ENCODE measurements at regions not wholly inside any gene's neighbourhood (a gene's known extent, or its start where the extent isn't known, plus 50 kb on each side); places are given as distances from the start of the nearest gene placed in this dataset.

DNA sequence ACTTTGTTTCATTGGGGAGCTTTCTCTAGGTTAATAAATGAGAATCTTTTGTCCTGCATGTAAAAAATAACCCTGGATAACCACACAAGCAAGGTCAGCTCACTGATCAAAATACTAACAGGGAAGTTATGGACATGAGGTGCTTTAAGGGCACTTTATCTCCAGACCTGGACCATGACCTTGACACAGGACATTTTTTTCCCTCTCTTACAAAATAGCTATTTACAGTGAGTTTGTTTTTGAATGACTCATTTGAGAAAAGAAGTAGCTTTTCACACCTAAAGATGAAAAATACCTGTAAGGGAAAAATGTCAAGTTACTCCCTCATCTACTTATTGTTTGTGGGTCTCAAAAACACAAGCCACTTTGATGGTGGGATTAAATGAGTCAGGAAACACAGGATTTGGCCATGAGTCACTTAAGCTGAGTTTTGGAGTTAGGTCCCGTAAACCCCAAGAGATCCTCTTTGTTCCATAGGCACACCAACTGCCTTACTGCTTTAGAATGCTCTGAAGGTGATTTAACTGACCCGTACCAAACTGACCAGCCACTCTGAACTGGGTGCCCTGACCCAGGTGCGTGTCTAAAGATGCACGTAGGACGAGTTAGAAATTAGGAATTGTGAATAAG, 479.3 kb upstream of the NXPH2 start:
- DNase-seq: no peak

DNA sequence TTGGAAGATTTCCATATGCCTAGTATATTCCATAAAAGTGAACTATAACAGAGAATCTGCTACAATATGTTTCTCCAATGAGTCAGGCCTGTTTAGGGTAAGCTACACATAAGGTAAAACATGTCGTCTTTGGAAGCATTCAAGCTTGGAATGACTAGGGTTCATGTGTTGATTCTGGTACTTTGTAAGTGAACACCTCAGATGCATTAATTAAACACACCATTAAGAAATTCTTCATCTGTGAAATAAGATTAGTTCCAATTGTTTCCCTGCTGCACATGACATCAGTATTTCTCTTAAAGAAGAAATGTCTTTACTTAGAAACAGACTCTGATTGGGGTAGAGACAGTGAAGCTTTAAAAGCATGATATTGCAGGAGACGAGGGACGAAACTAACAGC, 461.1 kb upstream of the NXPH2 start:
- DNase-seq: no peak

DNA sequence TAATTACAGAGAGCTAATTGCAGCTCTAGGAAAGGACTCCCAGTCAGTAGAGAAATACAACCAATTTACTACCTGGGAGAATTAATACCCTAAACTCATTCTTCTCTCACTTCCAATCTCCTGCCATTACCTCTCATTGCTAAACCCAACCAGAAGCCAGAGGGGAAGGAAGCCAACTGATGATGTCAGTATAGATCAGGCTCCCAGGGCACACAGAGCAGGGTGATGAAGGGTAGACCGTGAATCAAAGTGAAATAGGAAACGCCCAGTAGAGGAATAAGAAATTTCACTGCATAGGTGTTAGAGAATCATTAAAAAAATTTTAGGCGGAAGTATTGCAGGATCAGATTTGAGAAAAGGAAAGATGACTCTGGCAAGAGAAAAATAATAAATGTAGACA, 456.8 kb upstream of the NXPH2 start:
- no peak for DNase-seq

DNA sequence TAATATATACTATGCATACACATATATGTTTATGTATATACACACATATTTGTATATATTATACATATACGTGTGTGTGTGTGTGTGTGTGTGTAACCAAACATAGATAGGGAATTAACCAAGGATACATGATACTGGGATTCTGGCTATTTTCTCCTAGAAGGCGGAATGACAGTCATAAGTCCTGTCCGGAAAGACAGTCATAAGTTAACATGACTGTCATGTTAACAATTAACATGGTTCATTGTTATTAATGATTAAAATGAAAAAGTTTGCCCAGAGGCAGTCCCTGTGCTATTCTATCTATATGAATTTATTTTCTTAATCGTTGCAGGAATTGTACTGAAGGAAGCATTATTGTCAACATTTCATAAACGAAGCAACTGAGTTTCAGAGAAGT, 450.7 kb upstream of the NXPH2 start:
- DNase-seq: no peak

DNA sequence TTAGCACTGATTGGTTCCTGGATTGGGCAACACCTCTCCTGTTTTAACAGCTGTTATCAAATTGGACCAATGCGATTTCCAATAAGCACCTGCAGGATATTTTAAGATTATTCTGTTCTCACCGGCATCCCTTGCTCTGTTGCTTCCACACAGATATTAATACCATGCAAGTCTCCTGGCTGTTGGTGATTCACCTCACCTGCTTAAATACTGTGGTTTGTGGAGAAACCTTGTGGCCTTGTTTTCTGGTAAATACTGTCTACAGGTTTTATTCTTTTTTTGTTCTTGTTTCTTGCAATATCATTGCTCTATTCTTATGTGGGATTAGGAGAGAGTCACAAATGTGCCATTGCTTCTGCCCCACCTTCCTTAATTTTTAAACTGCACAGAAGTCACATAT, 448.1 kb upstream of the NXPH2 start:
- no peak for DNase-seq

DNA sequence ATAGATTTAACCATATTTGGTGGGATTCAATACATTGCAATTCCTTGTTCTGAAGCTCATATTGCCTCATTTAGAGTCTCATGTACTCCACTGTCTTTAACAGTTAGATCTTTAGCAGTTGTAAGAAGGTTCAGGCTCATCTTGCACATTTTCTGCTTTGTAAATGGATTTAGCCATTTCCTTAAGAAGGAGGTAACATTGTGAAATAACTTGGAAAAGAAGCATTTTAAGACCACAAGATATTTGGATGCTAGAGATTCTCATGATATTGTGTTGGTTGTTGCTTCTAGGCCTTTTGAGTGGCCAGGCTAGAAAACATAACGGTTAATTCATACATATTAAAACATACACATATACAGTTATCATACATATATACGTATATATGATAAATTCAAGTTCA, 445.8 kb upstream of the NXPH2 start:
- DNase-seq: no peak

DNA sequence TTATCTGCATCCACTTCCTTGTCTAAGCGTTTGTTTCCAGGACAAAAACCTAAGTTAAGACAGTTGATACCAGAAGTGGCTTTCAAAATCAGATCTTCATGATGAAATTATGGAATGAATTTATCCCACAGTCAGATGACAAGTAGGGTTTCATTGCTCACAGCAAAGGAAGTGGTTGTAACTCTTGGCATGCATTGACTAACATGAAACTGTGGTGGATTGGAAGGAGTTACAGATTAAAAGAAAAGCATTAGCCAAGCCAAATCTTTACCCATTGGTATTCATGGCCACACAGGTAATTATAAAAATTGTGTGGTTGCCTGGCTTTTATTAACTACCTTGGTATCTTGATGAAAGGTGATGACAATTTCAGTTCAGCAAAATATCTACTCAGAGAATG, 438.0 kb upstream of the NXPH2 start:
- no peak for DNase-seq

DNA sequence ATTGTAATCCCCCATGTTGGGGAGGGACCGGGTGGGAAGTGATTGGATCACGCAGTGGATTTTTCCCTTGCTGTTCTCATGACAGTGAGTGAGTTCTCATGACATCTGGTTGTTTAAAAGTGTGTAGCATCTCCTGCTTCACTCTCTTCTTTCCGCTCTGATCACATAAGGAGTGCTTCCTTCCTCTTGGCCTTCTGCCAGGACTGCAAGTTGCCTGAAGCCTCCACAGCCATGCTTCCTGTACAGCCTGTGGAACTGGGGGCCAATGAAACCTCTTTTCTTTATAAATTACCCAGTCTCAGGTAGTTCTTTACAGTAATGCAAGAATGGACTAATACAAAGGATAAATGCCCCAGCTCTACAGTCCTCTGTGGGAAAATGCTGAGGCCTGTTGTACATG, 437.5 kb upstream of the NXPH2 start:
- DNase-seq: no peak

DNA sequence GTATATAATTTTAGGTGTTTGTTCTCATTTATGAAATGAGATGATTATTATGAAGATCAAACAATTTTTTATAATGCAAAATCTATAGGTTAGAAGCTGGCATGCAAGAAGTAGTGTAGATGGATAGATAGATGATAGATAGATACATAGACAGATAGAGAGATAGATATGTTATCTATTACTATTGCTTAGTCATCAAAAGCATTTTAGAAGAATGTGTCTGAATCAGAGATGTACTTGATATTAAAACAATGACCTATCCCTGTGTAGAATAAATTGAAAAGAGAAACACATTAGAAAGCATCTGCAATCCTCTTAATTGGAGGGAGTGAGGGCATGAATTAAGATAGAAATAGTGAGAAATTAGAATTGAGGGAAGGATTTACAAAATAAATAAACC, 436.2 kb upstream of the NXPH2 start:
- no peak for DNase-seq

DNA sequence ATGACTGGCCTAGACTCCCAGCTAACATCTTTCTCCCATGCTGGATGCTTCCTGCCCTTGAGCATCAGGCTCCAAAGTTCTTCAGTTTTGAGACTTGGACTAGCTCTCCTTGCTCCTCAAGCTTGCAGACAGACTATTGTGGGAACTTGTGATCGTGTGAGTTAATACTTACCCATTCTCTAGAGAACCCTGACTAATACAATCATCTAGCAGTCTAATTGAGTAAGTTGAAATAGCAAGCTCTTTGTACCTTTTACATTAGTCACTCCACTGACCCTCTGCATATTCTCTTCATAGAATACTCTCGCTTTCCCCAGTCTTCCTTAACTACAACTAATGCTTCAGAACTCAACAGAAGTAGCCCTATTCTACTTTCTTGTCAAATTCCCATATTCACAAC, 434.6 kb upstream of the NXPH2 start:
- no peak for DNase-seq

DNA sequence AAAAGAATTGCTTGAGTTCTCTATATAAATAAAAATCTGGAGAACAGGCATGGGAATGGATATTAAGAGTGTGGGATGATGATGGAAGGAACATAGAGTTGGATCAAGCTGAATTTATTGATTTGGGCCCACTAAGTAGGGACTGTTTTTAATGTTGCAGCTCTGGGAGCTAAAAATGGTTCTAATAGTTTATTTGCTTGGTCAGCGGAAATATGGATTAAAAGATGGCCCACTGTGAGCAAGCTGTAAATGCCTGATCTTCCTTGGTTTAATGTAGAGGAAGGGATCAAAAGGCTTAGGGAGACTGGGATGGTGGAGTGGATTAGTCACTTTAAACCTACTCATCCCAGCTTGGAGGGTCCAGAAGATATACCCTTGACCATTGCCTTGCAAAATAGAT, 429.4 kb upstream of the NXPH2 start:
- DNase-seq: no peak

DNA sequence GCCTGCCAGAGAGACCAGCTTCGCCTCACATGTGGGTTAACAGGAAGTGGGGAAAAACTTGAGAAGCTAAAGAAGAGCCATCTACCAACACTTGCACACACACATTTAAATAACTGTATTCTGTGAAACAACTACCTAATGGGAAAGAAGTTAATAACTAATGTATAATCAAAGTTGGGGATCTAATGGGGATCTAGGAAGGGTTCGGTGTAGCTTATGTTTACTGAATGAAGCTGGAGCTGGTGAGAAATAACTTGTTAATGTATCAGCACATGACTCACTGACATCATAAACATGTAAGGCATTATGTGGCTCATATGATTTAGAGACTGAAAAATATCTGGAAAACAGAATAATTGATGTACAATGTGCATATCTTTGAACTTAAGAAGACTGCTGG, 421.3 kb upstream of the NXPH2 start:
- no peak for DNase-seq

DNA sequence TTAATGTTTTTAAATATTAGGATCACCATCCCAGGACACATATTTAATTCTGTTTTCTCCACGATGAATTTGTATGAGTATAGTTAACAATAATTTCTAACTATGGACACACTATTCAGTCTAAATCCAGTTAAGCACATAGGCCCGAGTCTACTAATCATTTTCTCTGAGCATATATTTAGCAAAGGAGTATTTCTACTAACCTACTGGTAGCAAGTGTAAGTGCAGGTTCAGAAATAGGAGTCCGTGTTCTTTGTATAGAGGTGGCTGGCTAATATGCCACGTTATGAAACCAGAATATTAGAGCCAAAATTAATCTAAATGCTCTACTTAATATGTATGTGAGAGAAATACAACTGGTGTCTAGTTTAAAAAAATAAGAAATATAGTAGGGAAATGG, 416.6 kb upstream of the NXPH2 start:
- DNase-seq: no peak

DNA sequence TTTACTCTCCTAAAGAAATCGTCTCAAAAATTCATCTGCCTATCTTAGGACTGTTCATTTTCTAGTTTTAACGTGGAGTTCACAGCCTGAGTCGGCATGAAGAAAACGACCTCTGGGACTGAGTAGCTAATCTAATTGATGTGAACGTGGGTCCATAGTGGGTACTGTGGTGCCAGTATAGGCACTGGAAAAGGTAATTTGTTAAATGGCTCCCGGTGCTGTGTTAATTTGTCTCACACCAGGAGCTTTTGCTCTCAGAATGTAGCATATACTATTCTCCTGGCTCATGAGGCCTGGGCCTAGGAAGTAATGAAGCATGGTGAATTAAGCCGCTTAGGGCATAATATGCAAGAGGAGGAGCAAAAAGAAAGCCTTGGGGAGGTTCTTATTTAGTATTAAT, 414.4 kb upstream of the NXPH2 start:
- no peak for DNase-seq

DNA sequence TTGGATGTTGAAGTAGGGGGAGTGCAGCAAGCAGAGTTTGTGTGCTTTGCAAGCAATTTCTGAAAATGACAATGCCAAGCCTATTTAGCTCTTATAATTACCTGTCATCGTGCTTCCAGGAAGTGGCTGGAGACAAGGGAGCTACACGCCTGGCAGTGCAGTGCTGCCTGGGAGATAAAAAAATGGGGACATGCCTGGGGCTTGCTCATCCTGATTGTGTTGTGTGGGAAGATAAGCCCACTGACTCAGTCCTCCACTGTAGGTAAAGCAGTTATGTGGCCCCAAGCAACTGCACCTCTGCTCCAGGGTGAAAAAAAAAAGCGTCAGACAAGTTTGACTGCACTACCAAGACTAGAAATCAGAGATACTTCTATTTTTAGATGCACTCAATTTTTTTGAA, 396.9 kb upstream of the NXPH2 start:
- DNase-seq: no peak

DNA sequence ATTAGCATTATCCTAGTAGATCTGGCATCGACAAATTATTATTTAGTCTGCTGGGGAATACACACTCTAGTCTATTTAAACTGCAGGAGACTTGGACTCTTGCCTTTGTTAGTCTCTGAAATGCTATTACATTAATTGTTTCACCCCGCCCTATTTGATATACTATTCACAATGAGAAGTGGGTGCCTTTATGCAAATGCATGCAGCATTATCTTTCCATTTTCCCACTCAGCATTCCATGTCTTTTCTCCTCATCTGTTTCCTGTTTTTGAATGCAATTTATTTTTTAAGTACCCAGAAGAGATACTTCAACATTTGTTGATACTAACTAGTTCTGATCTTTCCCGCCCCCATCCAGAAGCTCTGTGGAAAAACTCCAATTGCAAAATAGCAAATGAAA, 395.3 kb upstream of the NXPH2 start:
- no peak for DNase-seq

DNA sequence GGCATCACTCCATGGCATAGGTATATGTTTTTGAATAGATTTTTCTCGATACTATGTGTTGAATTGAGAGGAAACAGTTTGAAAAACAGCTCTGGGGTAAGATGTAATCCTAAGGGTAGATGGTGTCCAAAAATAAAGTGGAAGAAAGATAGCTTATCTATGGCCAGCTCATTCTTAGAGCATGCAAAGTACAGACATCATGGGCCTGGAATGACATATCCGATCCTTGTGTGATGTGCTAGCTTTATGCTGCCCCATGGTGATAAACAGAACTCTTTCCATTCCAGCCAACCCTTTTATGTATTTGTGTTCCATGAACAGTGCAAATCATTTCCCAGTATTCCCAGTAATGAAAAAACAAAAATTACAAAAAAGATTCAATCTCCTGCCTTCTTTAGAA, 390.2 kb upstream of the NXPH2 start:
- DNase-seq: no peak

DNA sequence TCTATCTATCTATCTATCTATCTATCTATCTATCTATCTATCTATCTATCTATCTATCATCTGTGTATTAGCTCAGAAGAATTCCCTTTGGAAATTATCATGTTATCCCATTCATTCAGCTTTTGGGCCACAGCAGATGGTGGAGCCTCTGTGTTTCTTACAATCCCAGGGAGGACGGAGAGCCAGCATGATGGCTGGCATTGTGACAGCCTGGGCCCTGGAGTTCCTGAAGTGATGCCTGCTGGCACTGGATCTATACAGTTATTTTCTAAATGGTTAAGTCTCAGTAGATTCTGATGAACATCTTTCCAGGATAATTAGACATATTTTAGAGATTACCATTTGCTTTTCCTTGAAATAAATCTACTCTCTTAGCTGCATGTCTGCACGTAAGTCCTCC, 385.4 kb upstream of the NXPH2 start:
- DNase-seq: no peak

DNA sequence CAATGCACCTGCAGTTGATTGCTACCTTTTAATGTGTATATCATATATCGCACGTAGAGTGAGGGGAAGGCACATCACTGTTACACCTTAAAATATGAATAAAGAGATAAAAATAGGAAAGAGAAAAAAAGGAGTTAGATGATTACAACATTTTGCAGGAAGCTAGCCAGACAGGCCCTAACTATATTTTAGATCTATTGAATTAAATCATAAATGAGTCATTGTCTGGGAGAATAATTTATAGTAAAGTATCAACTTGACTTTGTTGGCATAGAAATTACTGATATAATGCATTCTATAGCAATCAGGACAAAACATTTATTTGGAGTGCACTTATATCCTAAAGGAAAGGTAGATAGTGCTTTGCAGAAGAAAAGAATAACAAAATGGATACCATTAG, 384.9 kb upstream of the NXPH2 start:
- DNase-seq: no peak

DNA sequence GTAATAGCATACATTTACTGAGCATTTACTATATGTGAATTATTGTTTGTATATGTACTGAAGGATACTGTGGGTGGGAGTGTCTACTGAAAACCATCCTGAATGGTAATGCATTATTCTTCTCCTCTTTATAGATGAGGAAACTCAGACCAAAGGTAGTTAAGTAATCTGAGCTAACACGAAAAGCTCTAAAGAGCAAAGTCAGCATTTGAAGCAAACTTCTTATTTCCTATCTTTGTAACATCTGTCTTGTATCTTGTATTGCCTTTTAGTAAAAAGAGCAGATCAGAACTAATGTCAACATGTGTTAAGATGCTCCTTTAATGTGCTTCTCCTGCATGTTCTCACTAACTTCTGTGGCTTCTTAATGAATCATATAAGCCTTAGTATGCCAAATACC, 382.8 kb upstream of the NXPH2 start:
- no peak for DNase-seq

DNA sequence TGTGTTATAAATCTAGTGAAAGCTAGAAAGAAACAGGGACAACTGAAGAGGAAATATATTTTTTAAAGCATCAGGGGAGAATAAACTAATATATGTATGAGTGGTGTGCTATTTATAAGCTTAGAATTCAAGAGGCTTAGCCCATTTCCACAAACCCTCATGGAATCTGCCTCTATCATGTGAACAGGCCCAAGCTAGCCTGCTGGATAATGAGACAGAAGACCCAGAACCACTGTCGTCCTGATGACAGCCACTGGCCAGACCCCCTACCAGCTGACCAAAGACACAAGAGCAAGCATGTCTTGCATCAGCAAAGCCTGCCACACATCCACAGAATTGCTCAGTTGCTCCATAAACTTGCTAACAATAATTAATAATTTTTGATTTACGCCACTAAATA, 382.3 kb upstream of the NXPH2 start:
- no peak for DNase-seq

DNA sequence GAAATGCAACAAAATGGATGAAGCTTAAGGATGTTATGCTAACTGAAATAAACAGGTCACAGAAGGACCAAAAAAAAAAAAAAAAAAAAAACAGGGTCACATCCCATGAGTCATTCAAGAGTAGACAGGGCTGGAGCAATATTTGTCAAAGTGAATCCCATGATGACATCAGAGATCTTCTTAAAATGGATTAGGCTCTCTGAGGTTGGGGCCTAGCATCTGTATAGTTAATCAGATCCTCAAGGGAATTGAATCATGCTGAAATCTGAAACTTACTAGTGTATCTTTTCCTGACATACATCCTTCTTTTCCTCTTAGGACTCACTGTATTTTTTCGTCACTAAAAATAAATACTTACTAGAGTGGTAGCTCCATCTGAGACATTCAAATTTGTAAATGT, 380.6 kb upstream of the NXPH2 start:
- DNase-seq: no peak

DNA sequence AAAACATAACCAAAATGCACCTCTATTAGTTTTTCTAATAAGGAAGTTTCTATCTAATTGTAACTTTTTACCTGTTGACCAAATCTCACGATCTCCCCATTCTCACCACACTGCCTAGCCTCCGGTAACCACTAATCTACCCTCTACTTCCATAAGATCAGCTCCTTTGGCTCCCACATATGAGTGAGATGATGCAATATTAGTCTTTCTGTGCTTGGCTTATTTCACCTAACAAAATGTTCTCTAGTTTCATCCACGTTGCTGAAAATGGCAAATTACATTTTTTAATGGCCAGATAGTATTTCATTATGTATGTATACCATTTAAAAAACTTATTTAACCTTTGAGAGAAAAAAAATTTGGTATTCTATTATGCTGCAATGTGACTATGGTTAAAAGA, 379.0 kb upstream of the NXPH2 start:
- DNase-seq: no peak

DNA sequence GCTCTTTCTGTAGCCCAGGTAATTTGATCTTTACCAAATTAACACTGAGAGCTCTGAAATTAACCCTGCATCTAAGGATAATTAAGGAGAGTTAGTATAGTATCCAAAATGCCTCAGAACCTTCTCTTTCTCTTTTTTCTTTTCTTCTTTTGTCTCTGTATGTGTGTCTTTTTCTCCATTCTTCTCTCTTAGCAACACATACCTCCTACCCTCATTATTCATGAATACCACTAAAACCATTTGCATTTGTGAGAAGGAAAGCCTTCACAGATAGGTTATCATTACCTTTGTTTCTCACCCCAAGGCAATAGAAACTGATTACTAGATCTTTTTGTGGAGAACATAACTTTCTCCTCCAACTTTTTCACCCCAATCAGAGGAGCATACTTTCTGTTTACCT, 376.5 kb upstream of the NXPH2 start:
- DNase-seq: no peak

DNA sequence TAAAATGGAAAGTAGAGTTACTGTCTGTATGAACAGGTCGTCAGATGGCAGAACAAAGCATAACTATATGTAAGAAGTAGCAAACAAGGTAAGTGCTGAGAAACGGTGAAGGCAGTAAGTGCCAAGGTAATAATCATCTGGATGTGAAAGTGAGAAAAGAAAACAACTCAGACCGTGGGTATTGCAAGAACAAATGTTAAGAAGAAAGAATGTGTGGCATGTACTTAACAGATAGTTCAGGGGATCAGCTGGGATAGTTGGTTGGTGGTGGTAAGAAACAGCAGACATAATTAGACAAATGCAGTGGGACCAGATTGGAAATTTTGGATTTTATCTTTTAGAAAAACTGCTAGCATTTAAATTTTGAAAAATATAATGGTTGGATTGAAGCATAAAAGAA, 375.8 kb upstream of the NXPH2 start:
- no peak for DNase-seq

All from hindlimb muscle (tissue), 1 donor.